Jurkat, Clone E6-1 (cell line): ENCODE measurements at regions not wholly inside any gene's neighbourhood (a gene's known extent, or its start where the extent isn't known, plus 50 kb on each side); places are given as distances from the start of the nearest gene placed in this dataset.
"Not testable (repeated sequence)": the region's sequence is repeated elsewhere in the genome, so short reads cannot be mapped to it uniquely, and the experiment has no call there.

Source experiments
- DNase-seq: peaks from one replicate; pipeline ENCODE4 v3.0.0-alpha.2; 2011; ENCODE audit warnings: low read depth, low spot score
- H3K4me3 ChIP-seq: 2 replicates; pipeline ENCODE4 v1.5.1; 2011; ENCODE audit warnings: mild to moderate bottlenecking, low read length, control low read depth, moderate library complexity

GRCh38 chr20:11976966-11977365 is 59.3 kb downstream of the BTBD3 start:
- H3K4me3 ChIP-seq, result no peak overlapping the region
- no peak for DNase-seq

GRCh38 chr20:11978496-11978895 is 60.8 kb downstream of the BTBD3 start:
- DNase-seq, result no peak
- H3K4me3 ChIP-seq, result no peak overlapping the region

- no peak overlapping the region for H3K4me3 ChIP-seq
- DNase-seq, result no peak
Measured at GRCh38 chr20:11979306-11979990, 61.8 kb downstream of the BTBD3 start.

- H3K4me3 ChIP-seq, result no peak overlapping the region
- DNase-seq, result no peak
Measured at GRCh38 chr20:11980263-11980662, 62.6 kb downstream of the BTBD3 start.

GRCh38 chr20:11981366-11981947 is 63.8 kb downstream of the BTBD3 start:
- DNase-seq, result no peak
- no peak overlapping the region for H3K4me3 ChIP-seq

GRCh38 chr20:11982289-11982954 is 64.7 kb downstream of the BTBD3 start:
- no peak overlapping the region for H3K4me3 ChIP-seq

GRCh38 chr20:11982955-11983470 is 65.3 kb downstream of the BTBD3 start:
- no peak for DNase-seq
- H3K4me3 ChIP-seq, result no peak overlapping the region

More at GRCh38 chr20:11982289-11982954, 64.7 kb downstream of the BTBD3 start:
- DNase-seq, result no peak

GRCh38 chr20:11986954-11987353 is 69.3 kb downstream of the BTBD3 start:
- DNase-seq, result no peak

GRCh38 chr20:11987526-11987925 is 69.8 kb downstream of the BTBD3 start:
- DNase-seq, result no peak
- no peak overlapping the region for H3K4me3 ChIP-seq

More at GRCh38 chr20:11986954-11987353, 69.3 kb downstream of the BTBD3 start:
- H3K4me3 ChIP-seq, result no peak overlapping the region

GRCh38 chr20:11989018-11989771 is 71.5 kb downstream of the BTBD3 start:
- no peak overlapping the region for H3K4me3 ChIP-seq
- no peak for DNase-seq

- no peak for DNase-seq
- no peak overlapping the region for H3K4me3 ChIP-seq
Measured at GRCh38 chr20:11992426-11992825, 74.7 kb downstream of the BTBD3 start.

- DNase-seq, result no peak
- no peak overlapping the region for H3K4me3 ChIP-seq
Measured at GRCh38 chr20:11993886-11994461, 76.3 kb downstream of the BTBD3 start.

GRCh38 chr20:11995805-11996567 is 78.3 kb downstream of the BTBD3 start:
- no peak overlapping the region for H3K4me3 ChIP-seq
- DNase-seq, result no peak

- H3K4me3 ChIP-seq, DNase-seq: not testable (repeated sequence)
Measured at GRCh38 chr20:12004776-12005175, 87.1 kb downstream of the BTBD3 start.

GRCh38 chr20:12012241-12013222 is 94.8 kb downstream of the BTBD3 start:
- no peak overlapping the region for H3K4me3 ChIP-seq
- DNase-seq, result peak; percentile 70

GRCh38 chr20:12014276-12014675 is 96.6 kb downstream of the BTBD3 start:
- no peak overlapping the region for H3K4me3 ChIP-seq
- DNase-seq, result no peak

- no peak for DNase-seq
- no peak overlapping the region for H3K4me3 ChIP-seq
Measured at GRCh38 chr20:12014736-12015135, 97.0 kb downstream of the BTBD3 start.
